NCI-H510A (cell line): ENCODE measurements at regions not wholly inside any gene's neighbourhood (a gene's known extent, or its start where the extent isn't known, plus 50 kb on each side); places are given as distances from the start of the nearest gene placed in this dataset.
"Not testable (repeated sequence)": the region's sequence is repeated elsewhere in the genome, so short reads cannot be mapped to it uniquely, and the experiment has no call there.

Experiments used
- DNase-seq: peaks from one replicate; lab custom pipeline; 2025; lab: John Stamatoyannopoulos, UW

DNA sequence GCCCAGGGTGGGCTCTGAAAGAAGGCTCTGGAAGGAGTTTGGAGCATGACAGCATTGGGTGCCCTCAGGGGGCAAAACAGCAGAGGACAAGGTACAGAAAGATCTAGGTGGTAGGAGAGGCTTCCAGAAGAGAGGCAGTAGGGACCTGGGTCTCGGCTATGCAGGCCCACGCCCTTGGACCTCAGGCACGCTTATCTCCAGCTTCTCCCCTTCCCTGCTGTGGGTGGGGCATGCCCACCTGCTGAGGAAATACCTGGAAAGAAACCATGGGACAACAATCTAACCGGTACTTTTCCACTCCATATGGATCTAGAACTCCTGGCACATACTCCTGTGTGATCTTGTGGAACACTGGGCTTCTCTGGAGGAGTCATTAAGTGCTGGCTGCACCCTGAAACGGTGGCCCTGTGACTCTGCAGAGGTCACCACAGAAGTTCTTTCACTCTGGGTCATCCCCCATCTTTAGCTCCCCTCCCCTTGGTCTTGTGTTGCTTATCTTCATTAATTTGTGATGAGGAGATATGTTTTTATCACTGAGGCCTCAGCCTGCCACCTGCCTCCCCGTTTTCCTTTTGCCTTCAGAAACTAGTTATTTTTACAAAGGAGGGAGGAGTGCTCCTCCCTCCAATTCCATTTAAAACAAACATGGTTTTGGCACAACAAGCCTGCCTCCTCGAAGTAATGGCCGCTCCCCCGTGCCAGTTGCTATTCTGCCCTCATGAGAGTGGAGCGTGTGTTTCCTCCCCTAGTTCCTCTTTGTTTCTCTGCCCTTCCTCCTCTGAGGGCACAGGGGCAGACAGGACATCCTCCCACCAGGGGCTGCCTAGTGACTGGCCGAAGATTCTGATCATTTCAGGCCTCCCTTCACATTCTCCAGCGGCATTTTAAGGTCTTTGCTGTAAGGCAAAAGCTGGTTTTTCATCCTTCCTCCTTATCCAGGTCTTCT lies 78.0 kb upstream of the ATP5PO start:
- DNase-seq, result no peak

DNA sequence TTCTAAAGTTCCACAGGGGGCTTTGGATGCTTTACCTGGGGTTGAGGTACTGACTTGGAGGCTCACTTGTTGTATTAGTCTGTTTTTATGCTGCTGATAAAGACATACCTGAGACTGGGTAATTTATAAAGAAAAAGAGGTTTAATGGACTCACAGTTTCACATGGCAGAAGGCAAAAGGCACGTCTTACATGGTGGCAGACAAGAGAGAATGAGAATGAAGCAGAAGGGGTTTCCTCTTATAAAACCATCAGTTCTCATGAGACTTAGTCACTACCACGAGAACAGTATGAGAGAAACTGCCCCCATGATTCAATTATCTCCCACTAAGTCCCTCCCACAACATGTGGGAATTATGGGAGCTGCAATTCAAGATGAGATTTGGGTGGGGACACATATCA lies 76.8 kb upstream of the ATP5PO start:
- DNase-seq, result not testable (repeated sequence)

DNA sequence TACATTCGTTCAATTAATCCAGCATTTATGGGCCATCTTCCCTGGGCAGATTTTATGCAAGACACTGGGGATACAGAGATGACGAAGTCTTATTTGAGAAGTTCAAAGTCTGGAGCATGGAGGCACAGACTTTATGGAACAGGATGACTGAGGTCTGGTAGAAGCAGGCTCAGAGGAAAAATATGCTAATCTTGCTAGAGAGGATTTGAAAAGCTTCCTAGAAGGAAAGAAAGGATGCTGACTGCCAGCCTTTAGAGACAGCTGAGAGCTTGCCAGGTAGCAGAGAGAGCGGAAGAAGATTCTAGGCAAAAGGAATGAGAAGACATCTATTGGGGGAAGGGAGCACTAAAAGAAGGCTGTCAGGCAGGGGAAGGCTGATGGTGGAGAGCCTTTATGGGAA lies 75.5 kb upstream of the ATP5PO start:
- no peak for DNase-seq

DNA sequence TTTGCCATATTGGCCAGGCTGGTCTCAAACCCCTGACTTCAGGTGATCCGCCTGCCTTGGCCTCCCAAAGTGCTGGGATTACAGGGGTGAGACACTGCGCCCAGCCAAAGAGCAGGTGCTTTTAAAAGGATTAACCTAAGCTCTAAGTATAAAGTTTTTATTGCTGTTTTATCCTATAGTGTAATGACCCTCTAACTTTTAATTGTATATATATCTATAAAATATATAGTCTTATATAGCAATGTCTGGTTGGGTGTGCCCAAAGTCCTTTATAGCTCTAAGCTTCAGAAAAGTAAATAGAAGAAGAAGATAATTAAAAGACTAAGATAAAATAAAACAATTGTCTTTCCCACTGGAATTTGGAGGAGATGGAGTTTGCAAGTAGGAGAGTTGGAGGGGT lies 73.8 kb upstream of the ATP5PO start:
- no peak for DNase-seq

DNA sequence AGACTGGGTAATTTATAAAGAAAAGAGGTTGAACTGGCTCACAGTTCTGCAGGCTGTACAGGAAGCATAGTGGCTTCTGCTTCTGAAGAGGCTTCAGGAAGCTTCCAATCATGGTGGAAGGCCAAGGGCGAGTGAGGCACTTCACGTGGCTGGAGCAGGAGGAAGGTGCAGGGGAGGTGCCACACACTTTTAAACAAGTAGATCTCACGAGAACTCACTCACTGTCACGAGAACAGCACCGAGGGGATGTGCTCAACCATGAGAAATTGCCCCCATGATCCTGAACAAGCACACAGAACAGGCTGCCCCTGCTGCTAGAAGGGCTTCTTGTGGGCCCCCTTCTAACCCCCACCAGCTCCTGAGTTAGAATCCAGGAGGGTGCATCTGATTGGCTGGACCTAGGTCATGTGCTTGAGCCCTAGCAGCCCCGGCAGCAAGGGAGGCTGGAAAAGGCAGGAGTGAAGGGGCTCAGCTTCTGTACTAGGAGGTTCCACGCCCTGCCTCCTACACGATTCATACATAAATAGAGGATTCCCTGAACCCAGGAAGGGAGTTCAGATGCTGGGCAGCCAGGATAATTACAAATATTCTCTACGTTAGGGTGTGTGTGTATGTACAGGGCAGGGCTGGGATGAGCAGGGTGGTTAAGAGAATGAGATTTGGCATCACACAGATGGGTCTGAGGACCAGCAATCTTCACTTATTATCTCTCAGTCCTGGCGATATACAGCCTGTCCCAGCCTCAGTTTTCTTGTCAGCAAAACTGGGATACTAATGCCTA lies 72.8 kb upstream of the ATP5PO start:
- no peak for DNase-seq

DNA sequence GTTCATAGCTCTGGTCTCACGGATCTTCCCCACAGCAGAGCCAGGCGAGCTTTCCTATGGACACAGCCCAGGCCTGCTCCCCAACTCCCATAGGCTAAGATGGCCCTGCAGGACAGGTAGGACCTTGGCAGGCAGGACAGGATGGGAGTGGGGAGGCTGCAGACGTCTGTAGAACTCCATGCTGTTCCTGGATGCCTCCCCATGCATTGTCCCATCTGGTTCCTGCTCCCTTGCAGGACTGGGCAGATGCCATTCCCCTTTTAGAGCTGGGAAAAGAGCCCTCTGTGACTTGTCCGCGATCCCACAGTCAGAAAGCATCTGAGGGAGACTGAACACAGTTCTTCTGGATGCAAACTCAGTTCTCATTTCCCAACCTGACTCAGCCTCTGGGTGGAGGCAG lies 71.9 kb upstream of the ATP5PO start:
- DNase-seq, result no peak

DNA sequence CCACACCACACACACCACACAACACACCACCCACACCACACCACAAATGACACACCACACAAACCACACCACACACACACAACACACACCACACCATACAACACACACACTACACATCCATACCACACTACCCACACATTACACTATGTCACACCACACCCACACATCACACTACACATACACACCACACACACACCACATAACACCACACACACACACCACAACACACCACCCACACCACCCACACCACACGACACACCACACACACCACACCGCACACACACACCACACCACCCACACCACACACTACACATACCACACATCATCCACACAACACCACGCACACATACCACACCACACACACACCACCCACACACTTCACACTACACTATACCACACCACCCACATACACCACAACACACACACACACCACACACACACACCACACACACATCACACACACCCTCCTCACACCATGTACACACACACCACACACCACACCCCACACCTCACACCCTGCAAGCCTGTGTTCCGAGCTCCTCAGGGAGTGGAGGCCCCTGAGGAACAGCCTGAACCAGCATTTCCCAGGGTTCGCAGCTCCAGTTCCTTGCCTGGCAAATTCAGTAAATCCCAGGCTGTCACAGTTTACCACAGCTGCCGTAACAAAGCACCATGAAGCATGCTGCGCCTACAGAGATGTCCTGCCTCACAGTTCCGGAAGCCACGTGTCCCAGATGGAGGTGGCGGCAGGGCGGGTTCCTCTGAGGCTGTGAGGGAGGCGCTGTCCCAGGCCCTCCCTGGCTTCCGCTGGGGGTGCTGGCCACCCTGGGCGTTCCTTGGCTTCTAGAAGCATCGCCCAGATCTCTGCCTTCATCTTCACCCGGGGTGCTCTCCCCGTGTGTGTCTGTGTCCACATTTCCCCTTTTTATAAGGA lies 69.8 kb upstream of the ATP5PO start:
- DNase-seq, result no peak

DNA sequence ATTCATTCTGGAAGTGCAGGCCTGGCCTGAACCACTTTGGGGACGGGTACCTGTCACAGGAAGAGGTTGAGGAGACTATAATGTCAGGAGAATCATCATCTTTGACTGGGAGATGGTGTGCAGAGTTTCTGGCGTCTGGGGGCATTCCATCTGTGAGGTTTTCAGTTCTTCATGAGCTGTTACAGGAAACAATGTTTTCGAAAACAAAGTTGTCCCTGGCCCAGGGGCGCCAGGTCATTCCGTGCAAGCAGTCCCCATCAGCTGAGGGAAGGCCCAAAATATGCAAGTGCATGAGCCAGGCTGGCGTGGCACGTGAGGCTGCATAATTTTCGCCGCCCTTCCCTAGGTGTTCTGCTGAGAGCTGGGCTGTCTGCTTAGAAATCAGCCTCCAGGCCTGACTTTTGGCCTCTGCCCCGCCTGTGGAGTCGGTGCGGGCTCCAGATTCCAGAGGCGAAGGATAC lies 68.4 kb upstream of the ATP5PO start:
- DNase-seq, result no peak

DNA sequence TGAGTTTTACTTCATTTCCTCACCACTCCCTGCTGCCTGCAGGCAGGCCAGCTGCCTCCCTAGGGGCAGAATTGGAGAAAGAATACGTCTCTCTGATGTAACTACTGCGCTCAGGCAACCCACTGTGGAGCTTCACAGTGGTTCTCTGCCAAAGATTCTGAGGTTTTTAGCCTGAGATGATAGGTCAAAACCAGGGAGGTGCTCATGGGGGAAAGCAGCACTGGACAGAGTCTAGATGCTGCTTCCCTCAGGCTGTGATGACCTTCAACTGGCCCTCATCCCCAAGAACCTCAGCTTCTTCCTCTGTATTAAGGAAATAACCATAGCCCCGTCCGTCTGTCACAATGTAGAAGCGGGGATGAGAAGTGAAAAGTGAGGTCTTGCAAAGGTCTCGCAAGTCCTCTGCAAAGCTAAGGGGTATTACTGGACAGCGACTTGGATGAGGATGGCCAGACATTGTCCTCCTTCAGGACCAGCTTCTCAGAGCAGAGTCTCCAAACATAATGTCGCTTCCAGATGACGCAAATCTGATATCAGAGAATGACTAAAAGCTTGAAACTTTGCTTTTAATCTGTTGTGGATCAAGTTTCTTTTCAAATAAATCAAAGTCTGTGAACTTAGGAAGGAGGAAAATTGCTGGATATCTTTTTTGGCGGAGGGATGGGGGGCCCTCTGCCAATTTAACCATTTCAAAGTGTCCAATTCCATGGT lies 65.9 kb upstream of the ATP5PO start:
- no peak for DNase-seq

DNA sequence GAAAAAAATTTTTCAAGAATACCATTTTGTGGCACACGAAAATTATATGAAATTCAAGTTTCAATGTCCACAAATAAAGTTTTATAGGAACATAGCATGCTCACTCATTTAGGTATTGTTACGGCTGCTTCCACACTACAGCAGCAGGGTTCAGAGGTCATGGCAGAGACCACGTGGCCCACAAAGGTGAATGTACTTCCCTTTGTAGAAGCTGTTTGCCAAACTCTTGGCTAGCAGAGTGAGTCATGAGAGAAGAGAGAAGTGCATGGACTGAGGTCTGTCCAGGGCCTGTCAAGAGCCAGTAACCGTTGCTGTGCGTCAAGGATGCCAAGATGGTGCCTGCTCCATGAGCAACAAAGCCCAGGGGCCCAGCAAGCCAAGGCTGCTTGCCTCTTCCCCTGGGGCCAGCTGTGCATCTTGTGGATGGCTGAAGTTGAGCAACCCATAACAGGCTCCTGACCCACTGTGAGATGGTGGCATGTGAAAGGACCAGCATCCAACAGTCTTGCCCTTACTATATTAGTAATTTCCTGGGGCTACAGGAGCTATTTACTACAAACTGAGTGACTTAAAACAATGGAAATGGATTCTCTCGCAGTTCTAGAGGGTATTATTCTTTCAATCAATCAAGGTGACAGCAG lies 64.8 kb upstream of the ATP5PO start:
- DNase-seq, result no peak

DNA sequence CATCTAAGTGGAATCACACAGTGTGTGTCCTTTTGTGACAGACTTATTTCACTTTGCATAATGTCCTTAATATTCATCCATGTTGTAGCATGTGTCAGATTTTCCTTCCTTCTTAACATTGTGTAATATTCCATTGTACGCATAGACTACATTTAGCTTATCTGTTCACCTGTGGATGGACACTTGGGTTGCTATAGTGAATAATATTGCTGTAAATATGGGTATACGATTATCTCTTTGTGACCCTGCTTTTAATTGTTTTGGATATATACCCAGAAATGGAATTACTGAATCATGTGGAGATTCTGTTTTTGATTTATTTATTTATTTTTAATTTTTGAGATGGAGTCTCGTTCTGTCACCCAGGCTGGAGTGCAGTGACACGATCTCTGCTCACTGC lies 63.0 kb upstream of the ATP5PO start:
- no peak for DNase-seq

DNA sequence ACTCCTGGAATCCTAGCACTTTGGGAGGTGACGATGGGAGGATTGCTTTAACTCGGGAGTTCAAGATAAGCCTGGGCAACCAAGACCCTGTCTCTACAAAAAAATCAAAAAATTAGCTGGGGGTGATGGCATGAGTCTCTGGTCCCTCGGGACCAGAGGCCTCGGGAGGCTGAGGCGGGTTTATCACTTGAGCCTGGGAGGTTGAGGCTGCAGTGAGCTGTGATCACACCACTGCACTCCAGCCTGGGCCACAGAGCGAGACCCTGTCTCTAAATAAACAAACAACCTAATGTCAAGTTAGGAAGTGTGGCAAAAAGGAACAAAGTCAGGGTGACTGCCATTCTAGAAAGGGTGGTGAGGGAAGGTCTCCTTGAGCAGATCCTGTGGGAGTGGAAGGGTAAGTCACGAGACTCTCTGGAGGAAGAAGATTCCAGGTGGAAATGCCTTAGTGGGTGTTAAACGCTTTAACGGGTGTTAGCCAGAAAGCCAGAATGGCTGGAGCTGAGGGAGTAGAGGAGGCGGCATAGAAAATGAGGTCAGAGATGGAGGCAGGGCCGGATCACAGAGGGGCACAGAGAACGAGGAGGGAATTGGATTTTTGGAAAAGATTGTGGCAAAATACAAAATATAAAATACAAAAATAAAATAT lies 62.2 kb upstream of the ATP5PO start:
- DNase-seq, result no peak

DNA sequence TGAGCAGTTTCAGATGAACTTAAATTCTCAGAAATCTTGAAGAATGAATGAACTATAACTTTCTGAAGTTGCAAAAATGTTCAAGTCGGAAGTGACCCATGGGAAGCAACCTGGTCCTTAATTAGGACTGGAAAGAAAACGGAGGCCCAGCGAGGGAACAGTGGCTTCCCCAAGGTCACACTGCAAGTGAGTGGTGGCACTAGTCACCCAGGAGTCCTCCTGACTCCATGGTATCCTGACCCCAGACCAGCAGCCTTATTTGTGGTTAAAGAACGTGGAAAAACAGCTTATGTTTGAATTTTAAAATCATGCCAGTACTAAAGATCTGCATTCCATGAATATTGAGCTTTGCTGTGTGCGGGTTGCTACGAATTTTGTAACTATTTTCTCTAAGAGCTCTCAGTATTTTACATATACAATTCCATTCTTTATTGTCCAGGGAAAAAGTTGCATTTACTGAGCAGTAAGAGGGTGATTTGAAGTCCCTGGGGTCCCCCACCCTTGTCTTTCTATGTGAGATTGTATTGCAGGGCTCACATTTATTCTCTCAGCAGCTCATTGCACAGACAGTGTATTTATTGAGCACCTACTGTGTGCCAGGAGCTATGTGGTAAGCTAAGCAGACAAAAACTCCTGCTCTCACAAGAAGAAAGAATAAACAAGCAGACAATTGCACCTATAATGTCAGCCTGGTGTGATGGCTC lies 61.6 kb upstream of the ATP5PO start:
- DNase-seq, result no peak

DNA sequence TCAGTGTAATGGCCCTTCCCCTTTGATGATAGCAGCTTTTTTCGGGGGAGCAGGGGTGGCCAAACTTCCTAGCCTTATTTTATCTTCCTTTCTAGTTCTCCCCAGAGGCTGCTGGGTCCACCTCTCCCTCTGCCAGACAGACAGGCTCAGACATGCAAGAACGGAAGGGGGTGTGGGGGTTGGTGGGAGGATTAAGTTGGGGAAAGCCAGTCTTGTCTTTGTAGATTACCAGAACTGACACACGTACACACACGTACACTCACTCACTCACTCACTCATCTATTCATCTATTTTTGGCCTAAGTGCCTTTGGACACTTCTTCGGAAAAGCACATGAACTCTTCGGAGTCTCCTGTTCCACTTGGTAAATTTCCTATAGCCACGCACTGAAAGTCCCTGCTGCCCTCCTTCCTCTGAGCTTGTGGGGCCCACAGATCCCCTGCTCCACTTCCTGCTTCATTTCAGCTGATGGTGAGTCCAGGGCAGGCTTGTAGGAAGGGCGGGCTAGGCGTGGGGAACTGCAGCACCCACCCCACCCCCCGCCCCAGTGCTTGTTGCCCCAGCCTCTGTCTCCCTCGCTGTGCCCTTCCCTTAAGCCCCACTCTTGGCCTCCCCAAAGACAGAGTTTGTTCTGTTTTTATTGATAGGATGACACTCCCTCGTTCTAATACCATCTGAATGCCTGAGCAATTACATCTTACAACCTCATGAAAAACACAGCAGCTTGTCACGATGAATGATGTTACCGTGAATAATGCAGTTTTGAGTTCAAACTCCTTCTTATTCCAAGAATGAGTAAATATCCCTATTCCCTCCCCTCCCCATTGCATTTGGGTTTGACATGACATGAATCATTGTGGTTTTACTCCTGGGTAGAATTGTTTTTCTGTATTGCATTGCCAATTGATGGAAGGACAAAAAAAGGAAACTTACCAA lies 60.7 kb upstream of the ATP5PO start:
- peak; percentile 5 for DNase-seq

DNA sequence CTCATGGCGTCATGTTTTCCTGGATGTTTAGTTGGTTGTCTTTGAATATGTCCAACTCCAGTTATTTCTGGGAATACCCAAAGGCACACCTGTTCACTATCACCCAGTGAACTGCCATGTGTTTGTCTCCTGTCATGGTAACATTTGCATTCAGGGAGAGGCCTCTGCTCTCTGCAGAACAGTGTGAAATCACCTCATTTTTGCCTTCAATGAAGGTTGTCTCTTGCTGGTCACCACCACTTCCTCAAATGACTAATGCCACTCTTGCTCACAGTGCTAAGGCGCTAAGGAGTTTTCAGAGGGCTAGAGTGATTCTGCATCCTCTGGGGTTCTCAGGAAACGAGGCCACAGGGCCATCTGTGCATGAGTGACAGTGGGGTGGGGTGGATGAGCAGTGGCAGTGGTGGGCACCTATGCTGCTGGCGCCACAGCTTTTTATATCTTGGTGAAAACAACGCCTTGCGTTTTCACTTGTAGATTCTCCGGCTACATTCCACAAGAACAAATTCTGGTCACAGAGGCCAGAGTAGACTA lies 60.0 kb upstream of the ATP5PO start:
- no peak for DNase-seq

DNA sequence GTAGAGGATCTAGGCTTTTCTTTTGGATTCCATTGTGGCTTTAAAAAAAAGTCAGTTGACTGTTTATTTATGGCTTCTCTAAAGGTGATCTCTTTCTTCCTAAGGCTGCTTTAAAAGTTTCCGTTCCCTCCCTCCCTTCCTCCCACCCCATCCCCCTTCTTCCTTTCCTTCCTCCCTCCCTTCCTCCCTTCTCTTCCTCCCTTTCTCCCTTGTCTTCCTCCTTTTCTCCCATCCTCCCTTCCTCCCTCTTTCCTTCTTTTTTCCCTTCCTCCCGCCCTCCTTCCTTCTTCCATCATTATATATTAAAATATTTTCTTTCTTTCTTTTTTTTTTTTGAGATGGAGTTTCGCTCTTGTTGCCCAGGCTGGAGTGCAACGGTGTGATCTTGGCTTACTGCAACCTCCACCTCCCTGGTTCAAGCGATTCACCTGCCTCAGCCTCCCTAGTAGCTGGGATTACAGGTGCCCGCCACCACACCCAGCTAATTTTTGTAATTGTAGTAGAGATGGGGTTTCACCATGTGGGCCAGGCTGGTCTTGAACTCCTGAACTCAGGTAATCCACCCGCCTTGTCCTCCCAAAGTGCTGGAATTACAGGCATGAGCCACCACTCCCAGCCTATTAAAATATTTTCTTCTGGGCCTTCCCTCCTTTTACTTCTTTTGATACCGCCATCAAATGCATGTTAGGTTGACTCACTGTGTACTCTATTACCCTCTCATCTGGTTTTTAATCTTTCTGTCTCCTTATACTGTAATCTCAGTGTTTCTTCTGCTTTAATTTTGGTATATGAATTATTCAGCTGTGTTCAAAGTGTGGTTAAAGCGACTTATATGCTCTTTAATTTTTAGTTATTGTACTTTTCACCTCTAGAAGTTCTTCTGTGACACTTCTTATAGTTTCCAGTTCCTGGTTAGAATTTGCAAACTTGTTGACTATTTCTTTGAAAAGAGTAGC lies 59.2 kb upstream of the ATP5PO start:
- no peak for DNase-seq

DNA sequence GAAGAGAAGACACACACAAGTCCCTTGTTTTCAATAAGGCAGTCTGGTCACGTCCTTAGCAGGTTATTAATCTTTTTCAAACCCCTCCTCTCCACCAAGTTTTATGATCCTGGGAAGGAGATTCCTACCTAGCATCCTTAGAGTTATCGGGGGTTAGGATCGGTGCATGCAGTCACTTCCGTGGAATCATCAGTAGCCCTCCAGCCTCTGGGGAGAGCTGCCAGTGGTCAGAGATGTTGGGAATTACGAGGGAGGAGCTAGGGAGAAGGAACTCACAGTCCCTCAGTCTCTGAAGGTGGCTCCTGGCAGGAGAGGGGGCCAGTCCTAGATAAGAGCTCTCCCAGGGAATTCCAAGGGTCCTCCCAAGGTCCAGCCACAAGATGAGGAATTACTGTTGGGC lies 57.7 kb upstream of the ATP5PO start:
- DNase-seq, result no peak
